IPS-18a (cell line): ENCODE measurements at regions not wholly inside any gene's neighbourhood (a gene's known extent, or its start where the extent isn't known, plus 50 kb on each side); places are given as distances from the start of the nearest gene placed in this dataset.

ENCODE experiments used
- H3K27ac ChIP-seq: one replicate; pipeline ENCODE4 v1.5.1; 2013; ENCODE audit warnings: low read length
- H3K27me3 ChIP-seq: one replicate; pipeline ENCODE4 v1.6.1; 2013; ENCODE audit warnings: mild to moderate bottlenecking, low read length; ENCODE audit not compliant: control insufficient read depth, insufficient read depth
- H3K36me3 ChIP-seq: one replicate; pipeline ENCODE4 v1.6.1; 2013; ENCODE audit warnings: low read depth, low read length; ENCODE audit not compliant: control insufficient read depth
- H3K4me1 ChIP-seq: one replicate; pipeline ENCODE4 v1.6.1; 2013; ENCODE audit warnings: low read depth, low read length; ENCODE audit not compliant: control insufficient read depth
- H3K4me3 ChIP-seq: one replicate; pipeline ENCODE4 v1.5.1; 2013; ENCODE audit warnings: low read length
- H3K9ac ChIP-seq: one replicate; pipeline ENCODE4 v1.6.1; 2013; ENCODE audit warnings: mild to moderate bottlenecking, low read length, moderate library complexity
- H3K9me3 ChIP-seq: one replicate; pipeline ENCODE4 v1.6.1; 2013; ENCODE audit warnings: low read depth, low read length; ENCODE audit not compliant: control insufficient read depth

GRCh38 chr10:78295242-78295641 lies 261.6 kb downstream of the RPS24 start:
- H3K27ac ChIP-seq: no peak overlapping the region
- no peaks in the 10 kb centered on the region for H3K27me3 ChIP-seq
- H3K9me3 ChIP-seq: no peaks in the 10 kb centered on the region
- no peak overlapping the region for H3K9ac ChIP-seq
- no peak overlapping the region for H3K4me3 ChIP-seq
- H3K4me1 ChIP-seq: peaks cover 17% of the 10 kb centered on the region
- no peaks in the 10 kb centered on the region for H3K36me3 ChIP-seq

- no peak overlapping the region for H3K4me3 ChIP-seq
- H3K36me3 ChIP-seq: no peaks in the 10 kb centered on the region
- H3K4me1 ChIP-seq: peaks cover 17% of the 10 kb centered on the region
- H3K27me3 ChIP-seq: no peaks in the 10 kb centered on the region
- no peaks in the 10 kb centered on the region for H3K9me3 ChIP-seq
- H3K9ac ChIP-seq: no peak overlapping the region
- no peak overlapping the region for H3K27ac ChIP-seq
Measured at GRCh38 chr10:78296785-78297184, 263.1 kb downstream of the RPS24 start.

GRCh38 chr10:78297997-78298396 lies 264.3 kb downstream of the RPS24 start:
- no peak overlapping the region for H3K27ac ChIP-seq
- no peaks in the 10 kb centered on the region for H3K27me3 ChIP-seq
- no peaks in the 10 kb centered on the region for H3K36me3 ChIP-seq
- H3K4me3 ChIP-seq: no peak overlapping the region
- no peaks in the 10 kb centered on the region for H3K9me3 ChIP-seq
- peaks cover 17% of the 10 kb centered on the region for H3K4me1 ChIP-seq
- H3K9ac ChIP-seq: no peak overlapping the region

DNA sequence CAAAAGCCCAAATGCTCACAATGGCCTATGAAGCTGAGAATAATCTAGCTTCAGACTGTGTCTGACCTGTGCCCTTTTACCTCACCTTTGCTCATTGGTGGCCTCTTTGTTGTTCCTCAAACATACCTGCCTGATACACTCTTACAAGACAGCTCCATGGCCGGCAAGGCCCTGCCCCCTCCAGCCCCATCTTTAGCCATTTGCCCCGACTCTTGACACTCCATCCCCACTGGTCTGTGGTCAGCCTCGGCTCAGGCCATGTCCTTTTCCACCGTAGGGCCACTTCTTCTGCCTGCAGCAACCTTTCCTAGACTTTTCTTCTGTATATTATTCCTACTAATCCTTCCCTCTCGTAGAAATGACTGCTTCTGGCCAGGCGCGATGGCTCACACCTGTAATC lies 265.2 kb downstream of the RPS24 start:
- Histone ChIP-seq H3K4me3 (no peak overlapping the region), H3K27me3 (no peaks in the 10 kb centered on the region), H3K9me3 (no peaks in the 10 kb centered on the region), H3K36me3 (no peaks in the 10 kb centered on the region), H3K27ac (no peak overlapping the region), H3K9ac (no peak overlapping the region), H3K4me1 (peaks cover 13% of the 10 kb centered on the region)

DNA sequence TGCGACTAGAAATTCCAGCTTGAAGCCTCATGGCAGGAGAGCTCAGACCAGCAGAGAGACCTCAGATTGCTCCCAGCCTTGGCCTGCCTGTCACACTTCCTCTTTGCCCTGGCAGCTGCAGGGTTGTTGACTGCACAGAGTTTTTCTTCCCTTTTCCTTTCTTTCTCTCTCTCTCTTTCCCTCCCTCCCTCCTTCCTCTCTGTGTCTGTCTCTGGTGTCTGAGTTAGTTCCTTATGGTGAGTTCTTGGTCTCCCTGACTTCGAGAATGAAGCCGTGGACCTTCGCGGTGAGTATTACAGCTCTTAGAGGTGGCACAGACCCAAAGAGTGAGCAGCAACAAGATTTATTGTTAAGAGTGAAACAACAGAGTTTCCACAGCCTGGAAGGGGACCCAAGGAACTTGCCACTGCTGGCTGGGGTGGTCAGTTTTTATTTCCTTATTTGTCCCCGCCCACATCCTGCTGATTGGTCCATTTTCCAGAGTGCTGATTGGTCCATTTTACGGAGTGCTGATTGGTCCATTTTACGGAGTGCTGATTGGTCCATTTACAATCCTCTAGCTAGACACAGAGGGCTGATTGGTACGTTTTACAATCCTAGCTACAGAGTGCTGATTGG lies 266.3 kb downstream of the RPS24 start:
- H3K4me3 ChIP-seq: no peak overlapping the region
- peaks cover 13% of the 10 kb centered on the region for H3K4me1 ChIP-seq
- no peaks in the 10 kb centered on the region for H3K27me3 ChIP-seq
- no peak overlapping the region for H3K27ac ChIP-seq
- H3K36me3 ChIP-seq: no peaks in the 10 kb centered on the region
- H3K9me3 ChIP-seq: no peaks in the 10 kb centered on the region
- H3K9ac ChIP-seq: no peak overlapping the region

- Histone ChIP-seq H3K36me3 (no peaks in the 10 kb centered on the region), H3K4me1 (peaks cover 13% of the 10 kb centered on the region), H3K9me3 (no peaks in the 10 kb centered on the region), H3K27ac (no peak overlapping the region), H3K4me3 (no peak overlapping the region), H3K27me3 (no peaks in the 10 kb centered on the region), H3K9ac (no peak overlapping the region)
Measured at GRCh38 chr10:78300526-78300925, 266.9 kb downstream of the RPS24 start.

GRCh38 chr10:78301481-78301880 lies 267.8 kb downstream of the RPS24 start:
- H3K9me3 ChIP-seq: no peaks in the 10 kb centered on the region

GRCh38 chr10:78301891-78302738 lies 268.5 kb downstream of the RPS24 start:
- Histone ChIP-seq H3K9ac (peak overlapping the region; percentile 56), H3K4me3 (peak overlapping the region; percentile 67), H3K9me3 (no peaks in the 10 kb centered on the region), H3K4me1 (peaks cover 15% of the 10 kb centered on the region), H3K27me3 (no peaks in the 10 kb centered on the region), H3K36me3 (no peaks in the 10 kb centered on the region), H3K27ac (no peak overlapping the region)

More at GRCh38 chr10:78301481-78301880, 267.8 kb downstream of the RPS24 start:
- Histone ChIP-seq H3K4me3 (no peak overlapping the region), H3K9ac (no peak overlapping the region), H3K27ac (no peak overlapping the region), H3K36me3 (no peaks in the 10 kb centered on the region), H3K27me3 (no peaks in the 10 kb centered on the region), H3K4me1 (peaks cover 15% of the 10 kb centered on the region)

DNA sequence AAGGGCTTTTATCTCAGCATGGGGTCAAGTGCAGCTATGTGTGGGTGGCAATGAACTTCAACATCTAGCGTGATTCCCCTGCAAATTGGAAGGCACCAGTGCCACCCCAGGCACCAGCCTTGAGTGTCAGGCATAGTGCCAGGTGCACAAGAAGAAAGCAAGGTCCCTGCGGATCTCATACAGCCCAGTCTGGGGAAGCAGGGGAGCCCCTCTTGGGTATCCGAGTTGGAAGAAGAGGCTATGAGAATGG lies 269.0 kb downstream of the RPS24 start:
- H3K4me3 ChIP-seq: peak overlapping the region; percentile 67
- peak overlapping the region; percentile 56 for H3K9ac ChIP-seq
- no peaks in the 10 kb centered on the region for H3K9me3 ChIP-seq
- H3K4me1 ChIP-seq: peaks cover 15% of the 10 kb centered on the region
- no peaks in the 10 kb centered on the region for H3K27me3 ChIP-seq
- no peaks in the 10 kb centered on the region for H3K36me3 ChIP-seq
- peak overlapping the region; percentile 47 for H3K27ac ChIP-seq

GRCh38 chr10:78302989-78303854 lies 269.6 kb downstream of the RPS24 start:
- H3K27me3 ChIP-seq: no peaks in the 10 kb centered on the region
- H3K9me3 ChIP-seq: no peaks in the 10 kb centered on the region
- H3K36me3 ChIP-seq: no peaks in the 10 kb centered on the region
- peak overlapping the region; percentile 47 for H3K27ac ChIP-seq
- peak overlapping the region; percentile 67 for H3K4me3 ChIP-seq
- H3K4me1 ChIP-seq: peaks cover 15% of the 10 kb centered on the region
- peak overlapping the region; percentile 56 for H3K9ac ChIP-seq

DNA sequence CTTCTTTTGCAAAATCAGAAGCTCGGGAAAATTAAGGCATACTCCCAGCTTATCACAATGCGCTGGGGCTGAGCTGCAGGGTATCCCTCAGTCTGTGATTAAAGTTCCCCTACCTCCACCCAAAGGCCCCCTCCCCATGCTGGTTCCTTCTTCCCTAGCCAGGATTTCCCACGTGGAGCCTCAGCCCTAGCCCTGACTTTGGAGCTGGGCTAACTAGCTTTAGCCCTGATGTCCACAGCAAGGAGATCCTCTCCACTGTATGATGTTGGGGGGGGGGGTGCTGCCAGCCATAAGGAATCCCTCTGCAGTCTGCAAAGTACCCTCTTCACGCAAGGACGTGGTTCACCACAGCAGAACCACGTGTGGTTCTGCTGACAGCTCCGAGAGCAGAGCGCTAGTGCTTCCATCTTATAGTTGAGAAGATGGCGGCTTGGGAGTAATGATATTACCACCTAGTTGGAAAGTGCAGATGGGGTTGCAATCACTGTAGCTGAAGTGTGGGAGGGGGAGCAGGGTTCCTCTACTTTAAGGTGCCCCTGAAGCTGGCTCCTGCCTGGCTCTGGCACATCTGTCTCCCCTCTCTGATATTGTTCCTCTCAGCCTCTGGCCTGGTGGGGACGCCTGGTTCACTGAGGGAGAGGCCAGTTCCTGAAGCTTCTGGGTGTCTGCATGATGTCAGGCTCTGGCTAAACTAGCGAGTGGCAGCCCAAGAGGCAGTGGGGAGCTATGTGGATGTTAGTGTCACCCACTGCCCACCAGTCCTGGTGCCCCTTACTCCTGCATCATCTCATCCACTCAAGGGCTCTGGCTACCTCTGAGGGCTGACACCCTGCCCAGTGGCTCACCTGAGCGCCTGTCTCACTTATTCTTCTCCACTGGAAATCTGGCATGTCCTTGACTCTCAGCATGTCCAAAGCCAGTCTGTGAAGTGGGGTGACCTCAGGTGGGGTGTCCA lies 270.7 kb downstream of the RPS24 start:
- H3K9me3 ChIP-seq: no peaks in the 10 kb centered on the region
- H3K4me1 ChIP-seq: peaks cover 15% of the 10 kb centered on the region
- no peak overlapping the region for H3K9ac ChIP-seq
- no peak overlapping the region for H3K4me3 ChIP-seq
- no peaks in the 10 kb centered on the region for H3K36me3 ChIP-seq
- no peak overlapping the region for H3K27ac ChIP-seq
- no peaks in the 10 kb centered on the region for H3K27me3 ChIP-seq
